ENCODE measurements at regions not wholly inside any gene's neighbourhood (a gene's known extent, or its start where the extent isn't known, plus 50 kb on each side); places are given as distances from the start of the nearest gene placed in this dataset.
"Not testable (repeated sequence)": the region's sequence is repeated elsewhere in the genome, so short reads cannot be mapped to it uniquely, and the experiment has no call there.

- Histone ChIP-seq H3K27me3 (replicated peaks; ENCODE audit: control insufficient read depth, insufficient read depth, low read length) (no peaks in the 10 kb centered on the region), H3K4me1 (ENCODE audit: control insufficient read depth, insufficient read depth, low read length) (peaks cover 12% of the 10 kb centered on the region), H3K36me3 (ENCODE audit: control insufficient read depth, insufficient read depth, low read length, severe bottlenecking) (no peaks in the 10 kb centered on the region), H3K4me3 (ENCODE audit: low read length) (no peak overlapping the region), H3K9ac (ENCODE audit: low read length) (no peak overlapping the region), H3K9me3 (ENCODE audit: control insufficient read depth, low read length) (no peaks in the 10 kb centered on the region)
- DNase-seq (ENCODE audit: low read depth), result no peak
These were observed 472.7 kb downstream of the RAP2B start for GRCh38 chr3:153634683-153635082.

- peaks cover under 1% of the 10 kb centered on the region for H3K9me3 ChIP-seq (ENCODE audit: control insufficient read depth, low read length)
- no peak for DNase-seq (ENCODE audit: low read depth)
- H3K4me1 ChIP-seq (ENCODE audit: control insufficient read depth, insufficient read depth, low read length), result peaks cover 8% of the 10 kb centered on the region
- no peaks in the 10 kb centered on the region for H3K27me3 ChIP-seq (replicated peaks; ENCODE audit: control insufficient read depth, insufficient read depth, low read length)
- H3K9ac ChIP-seq (ENCODE audit: low read length), result no peak overlapping the region
- H3K4me3 ChIP-seq (ENCODE audit: low read length), result no peak overlapping the region
- H3K36me3 ChIP-seq (ENCODE audit: control insufficient read depth, insufficient read depth, low read length, severe bottlenecking), result no peaks in the 10 kb centered on the region
These were observed 477.6 kb downstream of the RAP2B start for GRCh38 chr3:153639631-153640030.

- H3K4me1 ChIP-seq (ENCODE audit: control insufficient read depth, insufficient read depth, low read length), result peaks cover 4% of the 10 kb centered on the region
- H3K4me3 ChIP-seq (ENCODE audit: low read length), result no peak overlapping the region
These were observed 479.0 kb downstream of the RAP2B start for GRCh38 chr3:153640689-153641665.

GRCh38 chr3:153642576-153642975 lies 478.6 kb upstream of the ARHGEF26 start:
- H3K36me3 ChIP-seq (ENCODE audit: control insufficient read depth, insufficient read depth, low read length, severe bottlenecking); H3K4me3 ChIP-seq (ENCODE audit: low read length); H3K27me3 ChIP-seq (replicated peaks; ENCODE audit: control insufficient read depth, insufficient read depth, low read length); H3K9ac ChIP-seq (ENCODE audit: low read length); DNase-seq (ENCODE audit: low read depth); H3K4me1 ChIP-seq (ENCODE audit: control insufficient read depth, insufficient read depth, low read length); H3K9me3 ChIP-seq (ENCODE audit: control insufficient read depth, low read length): not testable (repeated sequence)

More at GRCh38 chr3:153640689-153641665, 479.0 kb downstream of the RAP2B start:
- H3K9me3 ChIP-seq (ENCODE audit: control insufficient read depth, low read length), result peaks cover 9% of the 10 kb centered on the region
- H3K36me3 ChIP-seq (ENCODE audit: control insufficient read depth, insufficient read depth, low read length, severe bottlenecking), result no peaks in the 10 kb centered on the region
- no peak for DNase-seq (ENCODE audit: low read depth)
- H3K27me3 ChIP-seq (replicated peaks; ENCODE audit: control insufficient read depth, insufficient read depth, low read length), result no peaks in the 10 kb centered on the region
- no peak overlapping the region for H3K9ac ChIP-seq (ENCODE audit: low read length)

GRCh38 chr3:153643471-153643870 lies 477.7 kb upstream of the ARHGEF26 start:
- DNase-seq (ENCODE audit: low read depth); H3K4me3 ChIP-seq (ENCODE audit: low read length); H3K9ac ChIP-seq (ENCODE audit: low read length); H3K36me3 ChIP-seq (ENCODE audit: control insufficient read depth, insufficient read depth, low read length, severe bottlenecking); H3K27me3 ChIP-seq (replicated peaks; ENCODE audit: control insufficient read depth, insufficient read depth, low read length); H3K9me3 ChIP-seq (ENCODE audit: control insufficient read depth, low read length); H3K4me1 ChIP-seq (ENCODE audit: control insufficient read depth, insufficient read depth, low read length): not testable (repeated sequence)

- H3K4me3 ChIP-seq (ENCODE audit: low read length), result no peak overlapping the region
- no peak for DNase-seq (ENCODE audit: low read depth)
- H3K27me3 ChIP-seq (replicated peaks; ENCODE audit: control insufficient read depth, insufficient read depth, low read length), result no peaks in the 10 kb centered on the region
- H3K36me3 ChIP-seq (ENCODE audit: control insufficient read depth, insufficient read depth, low read length, severe bottlenecking), result no peaks in the 10 kb centered on the region
- no peak overlapping the region for H3K9ac ChIP-seq (ENCODE audit: low read length)
- H3K4me1 ChIP-seq (ENCODE audit: control insufficient read depth, insufficient read depth, low read length), result peaks cover 11% of the 10 kb centered on the region
- peaks cover 9% of the 10 kb centered on the region for H3K9me3 ChIP-seq (ENCODE audit: control insufficient read depth, low read length)
These were observed 471.8 kb upstream of the ARHGEF26 start for GRCh38 chr3:153649286-153649839.

GRCh38 chr3:153652076-153652475 lies 469.1 kb upstream of the ARHGEF26 start:
- Histone ChIP-seq H3K4me1 (ENCODE audit: control insufficient read depth, insufficient read depth, low read length) (peaks cover 12% of the 10 kb centered on the region), H3K9ac (ENCODE audit: low read length) (no peak overlapping the region), H3K4me3 (ENCODE audit: low read length) (no peak overlapping the region), H3K27me3 (replicated peaks; ENCODE audit: control insufficient read depth, insufficient read depth, low read length) (no peaks in the 10 kb centered on the region), H3K9me3 (ENCODE audit: control insufficient read depth, low read length) (no peaks in the 10 kb centered on the region), H3K36me3 (ENCODE audit: control insufficient read depth, insufficient read depth, low read length, severe bottlenecking) (no peaks in the 10 kb centered on the region)
- DNase-seq (ENCODE audit: low read depth), result peak; percentile 69

- peaks cover 21% of the 10 kb centered on the region for H3K4me1 ChIP-seq (ENCODE audit: control insufficient read depth, insufficient read depth, low read length)
- DNase-seq (ENCODE audit: low read depth), result no peak
- H3K4me3 ChIP-seq (ENCODE audit: low read length), result no peak overlapping the region
- H3K9me3 ChIP-seq (ENCODE audit: control insufficient read depth, low read length), result peaks cover 8% of the 10 kb centered on the region
- no peak overlapping the region for H3K9ac ChIP-seq (ENCODE audit: low read length)
- H3K36me3 ChIP-seq (ENCODE audit: control insufficient read depth, insufficient read depth, low read length, severe bottlenecking), result no peaks in the 10 kb centered on the region
- H3K27me3 ChIP-seq (replicated peaks; ENCODE audit: control insufficient read depth, insufficient read depth, low read length), result no peaks in the 10 kb centered on the region
These were observed 464.1 kb upstream of the ARHGEF26 start for GRCh38 chr3:153657046-153657445.

GRCh38 chr3:153657461-153657860 lies 463.7 kb upstream of the ARHGEF26 start:
- Histone ChIP-seq H3K9ac (ENCODE audit: low read length) (peak overlapping the region; percentile 43), H3K36me3 (ENCODE audit: control insufficient read depth, insufficient read depth, low read length, severe bottlenecking) (no peaks in the 10 kb centered on the region), H3K4me1 (ENCODE audit: control insufficient read depth, insufficient read depth, low read length) (peaks cover 18% of the 10 kb centered on the region), H3K4me3 (ENCODE audit: low read length) (no peak overlapping the region), H3K27me3 (replicated peaks; ENCODE audit: control insufficient read depth, insufficient read depth, low read length) (no peaks in the 10 kb centered on the region), H3K9me3 (ENCODE audit: control insufficient read depth, low read length) (peaks cover 8% of the 10 kb centered on the region)
- no peak for DNase-seq (ENCODE audit: low read depth)

GRCh38 chr3:153658136-153658535 lies 463.1 kb upstream of the ARHGEF26 start:
- H3K27me3 ChIP-seq (replicated peaks; ENCODE audit: control insufficient read depth, insufficient read depth, low read length), result no peaks in the 10 kb centered on the region
- H3K9ac ChIP-seq (ENCODE audit: low read length), result peak overlapping the region; percentile 43
- no peaks in the 10 kb centered on the region for H3K36me3 ChIP-seq (ENCODE audit: control insufficient read depth, insufficient read depth, low read length, severe bottlenecking)
- H3K9me3 ChIP-seq (ENCODE audit: control insufficient read depth, low read length), result peaks cover 8% of the 10 kb centered on the region
- H3K4me3 ChIP-seq (ENCODE audit: low read length), result no peak overlapping the region
- H3K4me1 ChIP-seq (ENCODE audit: control insufficient read depth, insufficient read depth, low read length), result peaks cover 16% of the 10 kb centered on the region
- peak; percentile 75 for DNase-seq (ENCODE audit: low read depth)

GRCh38 chr3:153666991-153667740 lies 454.0 kb upstream of the ARHGEF26 start:
- Histone ChIP-seq H3K9ac (ENCODE audit: low read length) (no peak overlapping the region), H3K4me1 (ENCODE audit: control insufficient read depth, insufficient read depth, low read length) (peaks cover 10% of the 10 kb centered on the region), H3K4me3 (ENCODE audit: low read length) (no peak overlapping the region), H3K36me3 (ENCODE audit: control insufficient read depth, insufficient read depth, low read length, severe bottlenecking) (no peaks in the 10 kb centered on the region), H3K27me3 (replicated peaks; ENCODE audit: control insufficient read depth, insufficient read depth, low read length) (no peaks in the 10 kb centered on the region), H3K9me3 (ENCODE audit: control insufficient read depth, low read length) (no peaks in the 10 kb centered on the region)
- peak; percentile 50 for DNase-seq (ENCODE audit: low read depth)

Data from adipocyte (in vitro differentiated cells).